ENCODE measurements at regions not wholly inside any gene's neighbourhood (a gene's known extent, or its start where the extent isn't known, plus 50 kb on each side); places are given as distances from the start of the nearest gene placed in this dataset.

- Mint-ChIP-seq H3K27ac (ENCODE audit: unreplicated experiment) (peak overlapping the region; percentile 47), H3K36me3 (ENCODE audit: unreplicated experiment) (no peaks in the 10 kb centered on the region), H3K9me3 (ENCODE audit: unreplicated experiment) (peaks cover 4% of the 10 kb centered on the region), H3K27me3 (ENCODE audit: unreplicated experiment) (no peaks in the 10 kb centered on the region), H3K4me1 (ENCODE audit: unreplicated experiment) (peaks cover 51% of the 10 kb centered on the region), H3K4me3 (ENCODE audit: unreplicated experiment) (no peak overlapping the region)
- TF ChIP-seq CTCF (IDR thresholded peaks at IDR 0.05), result no peak
- DNase-seq (ENCODE audit: extremely low spot score, unreplicated experiment), result no peak
Observed at GRCh38 chr1:185398599-185398998, 81.6 kb upstream of the IVNS1ABP start.

GRCh38 chr1:185398022-185398421 is 81.0 kb upstream of the IVNS1ABP start:
- Mint-ChIP-seq H3K27me3 (ENCODE audit: unreplicated experiment) (no peaks in the 10 kb centered on the region), H3K27ac (ENCODE audit: unreplicated experiment) (no peak overlapping the region), H3K36me3 (ENCODE audit: unreplicated experiment) (no peaks in the 10 kb centered on the region), H3K4me1 (ENCODE audit: unreplicated experiment) (peaks cover 48% of the 10 kb centered on the region), H3K9me3 (ENCODE audit: unreplicated experiment) (peaks cover 4% of the 10 kb centered on the region), H3K4me3 (ENCODE audit: unreplicated experiment) (no peak overlapping the region)
- TF ChIP-seq CTCF (IDR thresholded peaks at IDR 0.05), result no peak
- no peak for DNase-seq (ENCODE audit: extremely low spot score, unreplicated experiment)

- DNase-seq (ENCODE audit: extremely low spot score, unreplicated experiment), result no peak
- TF ChIP-seq CTCF (IDR thresholded peaks at IDR 0.05), result no peak
- Mint-ChIP-seq H3K9me3 (ENCODE audit: unreplicated experiment) (peaks cover 4% of the 10 kb centered on the region), H3K36me3 (ENCODE audit: unreplicated experiment) (no peaks in the 10 kb centered on the region), H3K27me3 (ENCODE audit: unreplicated experiment) (no peaks in the 10 kb centered on the region), H3K4me3 (ENCODE audit: unreplicated experiment) (no peak overlapping the region), H3K4me1 (ENCODE audit: unreplicated experiment) (peaks cover 40% of the 10 kb centered on the region), H3K27ac (ENCODE audit: unreplicated experiment) (no peak overlapping the region)
Observed at GRCh38 chr1:185397183-185397582, 80.1 kb upstream of the IVNS1ABP start.

GRCh38 chr1:185396126-185396525 is 79.1 kb upstream of the IVNS1ABP start:
- Mint-ChIP-seq H3K4me3 (ENCODE audit: unreplicated experiment) (no peak overlapping the region), H3K27me3 (ENCODE audit: unreplicated experiment) (no peaks in the 10 kb centered on the region), H3K27ac (ENCODE audit: unreplicated experiment) (no peak overlapping the region), H3K36me3 (ENCODE audit: unreplicated experiment) (no peaks in the 10 kb centered on the region), H3K4me1 (ENCODE audit: unreplicated experiment) (peaks cover 36% of the 10 kb centered on the region), H3K9me3 (ENCODE audit: unreplicated experiment) (peaks cover 4% of the 10 kb centered on the region)
- DNase-seq (ENCODE audit: extremely low spot score, unreplicated experiment), result no peak
- no peak for TF ChIP-seq CTCF (IDR thresholded peaks at IDR 0.05)

- Mint-ChIP-seq H3K27ac (ENCODE audit: unreplicated experiment) (no peak overlapping the region), H3K4me3 (ENCODE audit: unreplicated experiment) (no peak overlapping the region), H3K9me3 (ENCODE audit: unreplicated experiment) (no peaks in the 10 kb centered on the region), H3K27me3 (ENCODE audit: unreplicated experiment) (no peaks in the 10 kb centered on the region), H3K36me3 (ENCODE audit: unreplicated experiment) (no peaks in the 10 kb centered on the region), H3K4me1 (ENCODE audit: unreplicated experiment) (peaks cover 14% of the 10 kb centered on the region)
- no peak for TF ChIP-seq CTCF (IDR thresholded peaks at IDR 0.05)
- no peak for DNase-seq (ENCODE audit: extremely low spot score, unreplicated experiment)
Observed at GRCh38 chr1:185393815-185394214, 76.8 kb upstream of the IVNS1ABP start.

Measured in osteocyte (in vitro differentiated cells).